Stomach (tissue), 4 donors: ENCODE measurements at regions not wholly inside any gene's neighbourhood (a gene's known extent, or its start where the extent isn't known, plus 50 kb on each side); places are given as distances from the start of the nearest gene placed in this dataset.

Source experiments
- EP300 ChIP-seq: sonication (generic); formaldehyde crosslinking; IDR thresholded peaks from one replicate; pipeline ENCODE4 v1.6.1; 2017; ENCODE audit warnings: antibody characterized with exemption
- POLR2A ChIP-seq, 4 donors: fragments of 450-650 bp; IDR thresholded peaks; one replicate each; pipeline ENCODE4 v1.6.1; 2016; ENCODE audit warnings: antibody characterized with exemption in 4 of 4, control low read depth in 2 of 4, mild to moderate bottlenecking in 1 of 4, moderate library complexity in 1 of 4
- POLR2AphosphoS5 ChIP-seq, 3 donors: sonication (generic); formaldehyde crosslinking; IDR thresholded peaks; one replicate each; pipeline ENCODE4 v1.6.1; 2016; ENCODE audit warnings: antibody characterized with exemption in 3 of 3
- TF ChIP-seq, protein P1 (sequence below), 7 experiments: fragments of 450-650 bp in 4 of 7; fragments of 200-600 bp in 3 of 7; sonication (generic) in 3 of 7; IDR thresholded peaks; one replicate each; pipeline ENCODE4 v1.5.1; 2016 to 2019; ENCODE audit warnings: antibody characterized with exemption in 7 of 7, control low read depth in 2 of 7, mild to moderate bottlenecking in 1 of 7

DNA sequence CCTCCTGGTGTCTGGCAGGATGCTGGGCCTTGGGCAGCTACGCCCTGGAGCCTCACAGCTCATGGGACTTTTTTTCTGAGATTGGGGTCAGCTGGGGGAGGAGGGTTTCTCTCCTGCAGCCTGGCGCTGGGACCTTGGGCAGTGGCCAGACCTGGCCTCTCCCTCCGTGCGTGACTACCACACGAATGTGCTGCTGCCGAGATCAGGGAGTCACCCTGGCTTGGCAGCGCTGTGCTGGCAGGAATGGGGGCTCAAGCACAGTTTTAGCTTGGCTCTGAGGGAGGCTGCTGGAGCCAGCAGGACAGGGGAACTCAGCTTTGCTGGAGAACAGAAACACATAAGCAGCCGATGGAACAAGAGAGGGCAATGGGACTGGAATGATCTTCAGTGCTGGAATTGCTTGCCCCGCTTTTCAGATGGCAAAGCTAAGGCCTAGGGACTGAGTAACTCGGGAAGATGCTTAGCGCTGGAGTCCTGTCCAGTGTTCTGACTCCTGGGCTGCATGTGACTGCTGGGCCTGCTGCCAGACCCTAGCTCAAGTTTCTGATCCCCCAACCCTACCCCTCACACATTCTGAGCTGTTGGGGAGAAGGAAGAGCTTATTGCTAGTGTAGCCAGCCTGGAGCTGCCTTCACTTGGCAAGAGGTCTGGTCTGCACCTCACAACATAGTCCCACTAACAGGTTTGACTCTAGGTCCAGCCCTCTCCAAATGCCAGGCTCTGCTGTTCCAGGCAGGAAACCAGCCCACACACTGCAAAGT, 69.9 kb downstream of the NAV1 start:
- TF ChIP-seq, protein P1, sequence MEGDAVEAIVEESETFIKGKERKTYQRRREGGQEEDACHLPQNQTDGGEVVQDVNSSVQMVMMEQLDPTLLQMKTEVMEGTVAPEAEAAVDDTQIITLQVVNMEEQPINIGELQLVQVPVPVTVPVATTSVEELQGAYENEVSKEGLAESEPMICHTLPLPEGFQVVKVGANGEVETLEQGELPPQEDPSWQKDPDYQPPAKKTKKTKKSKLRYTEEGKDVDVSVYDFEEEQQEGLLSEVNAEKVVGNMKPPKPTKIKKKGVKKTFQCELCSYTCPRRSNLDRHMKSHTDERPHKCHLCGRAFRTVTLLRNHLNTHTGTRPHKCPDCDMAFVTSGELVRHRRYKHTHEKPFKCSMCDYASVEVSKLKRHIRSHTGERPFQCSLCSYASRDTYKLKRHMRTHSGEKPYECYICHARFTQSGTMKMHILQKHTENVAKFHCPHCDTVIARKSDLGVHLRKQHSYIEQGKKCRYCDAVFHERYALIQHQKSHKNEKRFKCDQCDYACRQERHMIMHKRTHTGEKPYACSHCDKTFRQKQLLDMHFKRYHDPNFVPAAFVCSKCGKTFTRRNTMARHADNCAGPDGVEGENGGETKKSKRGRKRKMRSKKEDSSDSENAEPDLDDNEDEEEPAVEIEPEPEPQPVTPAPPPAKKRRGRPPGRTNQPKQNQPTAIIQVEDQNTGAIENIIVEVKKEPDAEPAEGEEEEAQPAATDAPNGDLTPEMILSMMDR (IDR thresholded peaks at IDR 0.05), result no peak
- TF ChIP-seq POLR2A (IDR thresholded peaks at IDR 0.05) (no peak), POLR2AphosphoS5 (IDR thresholded peaks at IDR 0.05) (no peak), EP300 (no peak)
